ENCODE measurements at regions not wholly inside any gene's neighbourhood (a gene's known extent, or its start where the extent isn't known, plus 50 kb on each side); places are given as distances from the start of the nearest gene placed in this dataset.

DNA sequence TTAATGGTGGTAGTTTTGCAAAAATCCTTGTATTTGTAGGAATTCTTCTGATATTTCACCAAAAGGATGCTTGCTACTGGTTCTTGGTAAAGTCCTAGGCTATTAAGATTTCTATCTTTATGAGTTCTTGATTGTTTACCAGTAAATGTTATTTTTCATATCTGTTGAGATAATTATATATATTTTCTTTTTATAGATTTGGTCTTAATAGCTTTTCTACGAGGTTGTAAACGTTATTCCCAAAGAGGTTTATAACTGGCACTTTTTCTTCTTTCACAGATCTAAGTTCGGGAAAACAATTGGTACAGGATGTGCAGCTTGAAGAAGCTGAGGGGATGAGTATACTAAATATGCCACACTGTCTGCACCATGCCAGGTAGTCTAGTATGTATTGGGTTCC is 55.1 kb upstream of the HBS1L start:
- H2AFZ ChIP-seq, result no peak overlapping the region
- no peak overlapping the region for H3K27ac ChIP-seq
- BruUV-seq (replicated peaks), result no TSS peak
- H4K20me1 ChIP-seq (ENCODE audit: insufficient read depth), result no peaks in the 10 kb centered on the region
- ChIA-PET CTCF (no interaction called here), POLR2A (ENCODE audit: unreplicated experiment) (no interaction called here)
- no peaks in the 10 kb centered on the region for H3K79me2 ChIP-seq (ENCODE audit: low read depth)
- H3K4me3 ChIP-seq, result no peak overlapping the region
- H3K9me2 ChIP-seq (ENCODE audit: insufficient read depth), result no peaks in the 10 kb centered on the region
- H3K27me3 ChIP-seq (ENCODE audit: insufficient read depth, low read depth), result peaks cover 8% of the 10 kb centered on the region; the same call in 1 of the 2 replicates
- no peaks in the 10 kb centered on the region for H3K9me3 ChIP-seq (ENCODE audit: insufficient read depth, low read depth)
- intact Hi-C loops (cut with micrococcal nuclease; ENCODE audit: unreplicated experiment), result no loop called here
- H3K36me3 ChIP-seq (ENCODE audit: low read depth), result no peaks in the 10 kb centered on the region
- H3K4me1 ChIP-seq (replicated peaks; ENCODE audit: insufficient read depth), result no peaks in the 10 kb centered on the region
- DNase-seq, result peak in 1 of 2 experiments; percentile 4
- H3K4me2 ChIP-seq, result no peak overlapping the region
- H3F3A ChIP-seq (ENCODE audit: insufficient read depth, low read depth), result no peaks in the 10 kb centered on the region
- TF ChIP-seq CTCF (conservative IDR thresholded peaks at IDR 0.05) (no peak), EZH2 (IDR thresholded peaks at IDR 0.05; ENCODE audit: low read depth) (no peak)

DNA sequence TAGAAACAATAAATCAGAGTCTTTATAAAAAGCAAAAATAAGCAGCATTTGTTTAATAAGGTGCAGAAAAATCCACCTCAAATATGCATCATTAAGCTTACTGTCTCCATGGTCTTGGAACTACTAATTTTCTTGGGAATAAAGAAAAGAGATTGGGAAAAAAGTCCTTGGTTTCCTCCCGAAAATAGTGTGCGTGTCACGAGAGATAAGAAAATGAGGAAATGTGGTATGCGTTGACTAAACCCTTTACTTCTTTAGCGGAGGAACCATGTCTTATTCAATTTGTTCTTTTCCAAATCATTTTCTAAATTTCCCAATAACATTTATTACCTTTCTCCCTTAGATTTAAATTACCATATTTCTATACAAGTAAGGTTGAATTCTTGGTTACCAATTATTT is 54.1 kb upstream of the HBS1L start:
- no TSS peak for BruUV-seq (replicated peaks)
- Histone ChIP-seq H4K20me1 (ENCODE audit: insufficient read depth) (no peaks in the 10 kb centered on the region), H2AFZ (no peak overlapping the region), H3K4me1 (replicated peaks; ENCODE audit: insufficient read depth) (no peaks in the 10 kb centered on the region), H3K4me2 (no peak overlapping the region), H3K79me2 (ENCODE audit: low read depth) (no peaks in the 10 kb centered on the region), H3F3A (ENCODE audit: insufficient read depth, low read depth) (no peaks in the 10 kb centered on the region), H3K9me2 (ENCODE audit: insufficient read depth) (no peaks in the 10 kb centered on the region), H3K4me3 (no peak overlapping the region), H3K36me3 (ENCODE audit: low read depth) (no peaks in the 10 kb centered on the region), H3K9me3 (ENCODE audit: insufficient read depth, low read depth) (no peaks in the 10 kb centered on the region), H3K27ac (no peak overlapping the region), H3K27me3 (ENCODE audit: insufficient read depth, low read depth) (peaks cover 10% of the 10 kb centered on the region; the same call in 1 of the 2 replicates)
- TF ChIP-seq EZH2 (IDR thresholded peaks at IDR 0.05; ENCODE audit: low read depth), result no peak
- no peak for TF ChIP-seq CTCF (conservative IDR thresholded peaks at IDR 0.05)
- intact Hi-C loops (cut with micrococcal nuclease; ENCODE audit: unreplicated experiment), result no loop called here
- CTCF ChIA-PET, result no interaction called here
- DNase-seq, result no peak
- POLR2A ChIA-PET (ENCODE audit: unreplicated experiment), result no interaction called here

DNA sequence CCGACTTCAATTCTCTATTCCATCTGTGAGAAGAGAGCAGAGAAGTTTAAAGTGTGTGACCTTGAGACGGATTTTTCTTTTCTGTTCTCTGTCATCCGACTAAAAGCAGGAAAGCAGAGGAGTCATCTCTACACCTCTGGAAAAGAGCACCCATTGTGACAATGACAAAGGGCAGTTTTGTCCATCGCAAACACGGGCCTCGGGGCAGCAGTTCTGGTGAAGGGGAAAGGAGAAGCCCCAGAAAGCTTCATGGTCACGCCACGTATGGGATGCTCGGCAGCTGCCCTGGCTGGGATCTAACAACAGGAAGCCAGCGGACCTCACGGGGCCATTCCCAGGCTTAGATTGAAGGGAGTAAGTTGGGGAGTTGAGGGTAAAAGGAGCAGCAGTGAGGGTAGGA is 52.0 kb upstream of the HBS1L start:
- BruUV-seq (replicated peaks), result no TSS peak
- ChIA-PET POLR2A (ENCODE audit: unreplicated experiment) (no interaction called here), CTCF (no interaction called here)

More for the DNA sequence above, 52.0 kb upstream of the HBS1L start:
- H3K27ac ChIP-seq, result no peak overlapping the region
- TF ChIP-seq CTCF (conservative IDR thresholded peaks at IDR 0.05), result no peak
- no peak overlapping the region for H3K4me3 ChIP-seq
- intact Hi-C loops (cut with micrococcal nuclease; ENCODE audit: unreplicated experiment), result no loop called here
- no peaks in the 10 kb centered on the region for H3K36me3 ChIP-seq (ENCODE audit: low read depth)
- DNase-seq, result no peak
- no peak overlapping the region for H3K4me2 ChIP-seq
- no peaks in the 10 kb centered on the region for H3K4me1 ChIP-seq (replicated peaks; ENCODE audit: insufficient read depth)
- peaks cover 10% of the 10 kb centered on the region; the same call in 1 of the 2 replicates for H3K27me3 ChIP-seq (ENCODE audit: insufficient read depth, low read depth)
- no peaks in the 10 kb centered on the region for H3K79me2 ChIP-seq (ENCODE audit: low read depth)
- no peaks in the 10 kb centered on the region for H3K9me3 ChIP-seq (ENCODE audit: insufficient read depth, low read depth)
- no peak overlapping the region for H2AFZ ChIP-seq
- no peaks in the 10 kb centered on the region for H3F3A ChIP-seq (ENCODE audit: insufficient read depth, low read depth)
- no peaks in the 10 kb centered on the region for H3K9me2 ChIP-seq (ENCODE audit: insufficient read depth)
- no peaks in the 10 kb centered on the region for H4K20me1 ChIP-seq (ENCODE audit: insufficient read depth)

Data from PC-9 (cell line).